GM21619 (cell line): ENCODE measurements at regions not wholly inside any gene's neighbourhood (a gene's known extent, or its start where the extent isn't known, plus 50 kb on each side); places are given as distances from the start of the nearest gene placed in this dataset.
"Not testable (repeated sequence)": the region's sequence is repeated elsewhere in the genome, so short reads cannot be mapped to it uniquely, and the experiment has no call there.

Experiments
- ATAC-seq: cut with Tn5 transposase; IDR thresholded peaks from one replicate; pipeline ENCODE4 v1.9.1; 2021; ENCODE audit not compliant: unreplicated experiment

DNA sequence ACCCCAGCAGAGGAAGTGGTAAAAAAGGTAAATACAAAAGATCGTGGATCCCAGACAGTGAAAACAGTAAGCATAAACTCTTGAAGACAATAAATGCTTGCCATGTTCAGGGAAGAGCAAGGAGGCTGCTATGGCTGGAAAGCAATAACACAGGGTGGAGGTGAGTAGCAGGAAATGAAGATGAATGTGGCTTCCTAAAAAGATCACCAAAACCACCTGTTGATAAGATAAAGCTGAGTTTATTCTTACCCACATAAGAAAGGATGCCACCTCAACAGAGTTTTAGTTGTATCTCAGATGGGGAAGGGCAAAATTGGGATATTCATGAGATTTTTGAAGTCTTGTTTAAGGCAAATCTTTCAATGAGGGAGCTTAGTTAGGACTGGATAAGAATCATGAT, 273.3 kb downstream of the MSX2 start:
- no peak for ATAC-seq

DNA sequence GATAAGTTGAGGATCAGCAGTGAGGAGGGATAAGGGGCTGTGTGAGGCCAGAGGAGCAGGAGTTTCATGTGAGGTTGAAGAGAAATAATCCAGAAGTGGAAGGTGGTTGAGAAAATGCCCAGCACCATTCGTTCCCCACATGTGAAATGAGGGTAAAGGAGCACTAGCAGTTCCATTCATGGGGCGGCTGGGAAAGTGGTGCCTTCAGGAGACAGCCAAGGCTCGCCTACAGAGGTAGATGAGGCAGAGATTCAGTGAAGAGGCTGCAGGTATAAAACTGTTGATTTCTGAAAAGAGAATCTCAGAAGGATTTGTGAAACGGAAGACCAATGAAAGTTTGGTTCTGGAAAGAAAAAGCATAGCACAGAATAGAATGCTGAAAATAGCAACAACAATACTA, 272.6 kb downstream of the MSX2 start:
- ATAC-seq: no peak

DNA sequence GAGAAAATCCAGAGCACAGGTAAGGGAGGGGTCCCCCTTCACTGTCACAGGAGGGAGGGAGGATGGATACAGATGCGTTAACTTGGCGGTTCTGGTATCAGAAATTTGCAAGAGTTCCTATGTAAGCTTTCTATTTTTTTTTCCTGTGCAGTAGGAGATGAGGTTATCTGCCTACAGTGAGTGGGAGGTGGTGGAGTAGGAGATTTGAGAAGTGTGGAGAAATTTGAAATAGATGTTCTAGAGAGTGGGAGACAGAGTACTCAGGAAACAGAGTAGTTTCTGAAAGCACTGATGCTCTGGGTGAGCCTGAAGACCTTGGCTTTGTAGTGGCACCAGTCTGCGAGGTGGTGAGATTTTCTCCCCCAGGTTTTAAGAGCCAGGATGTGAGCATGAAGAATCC, 271.4 kb downstream of the MSX2 start:
- no peak for ATAC-seq

DNA sequence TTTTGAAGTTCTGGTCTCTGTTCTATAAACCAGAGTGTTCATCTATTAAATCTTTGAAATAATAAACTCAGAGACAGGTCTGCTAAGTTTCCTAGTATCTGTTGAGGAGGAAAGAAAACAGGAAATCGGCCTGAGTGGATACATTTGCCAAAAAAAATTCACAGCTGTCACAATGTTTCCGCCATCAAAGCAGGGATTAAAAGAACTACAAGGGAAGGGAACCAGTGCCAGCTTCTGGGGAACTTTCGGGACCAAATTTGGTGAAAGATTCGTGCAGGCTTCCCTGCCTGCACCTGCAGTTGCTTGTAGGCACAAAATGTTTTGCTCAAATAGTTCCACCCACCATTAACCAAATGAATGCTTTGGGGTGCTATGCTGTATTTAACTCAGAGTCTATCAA, 267.5 kb downstream of the MSX2 start:
- no peak for ATAC-seq

DNA sequence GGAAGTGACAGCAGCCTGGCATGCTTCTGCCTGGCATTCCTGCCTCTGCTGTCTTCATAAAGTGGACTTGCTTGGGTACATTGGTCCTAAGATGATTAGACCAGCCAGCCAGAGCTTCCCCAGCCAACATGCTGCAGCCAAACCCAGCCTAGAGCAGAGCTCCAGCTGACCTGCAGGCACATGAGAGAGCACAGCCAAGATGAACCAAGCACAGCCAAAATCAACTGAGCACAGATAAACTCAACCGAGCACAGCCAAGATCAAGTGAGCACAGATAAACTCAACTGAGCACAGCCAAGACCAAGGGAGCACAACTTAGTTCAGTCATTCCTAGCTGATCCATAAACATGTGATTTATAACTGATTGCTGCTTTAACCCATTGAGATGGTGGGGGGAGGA, 266.5 kb downstream of the MSX2 start:
- no peak for ATAC-seq

DNA sequence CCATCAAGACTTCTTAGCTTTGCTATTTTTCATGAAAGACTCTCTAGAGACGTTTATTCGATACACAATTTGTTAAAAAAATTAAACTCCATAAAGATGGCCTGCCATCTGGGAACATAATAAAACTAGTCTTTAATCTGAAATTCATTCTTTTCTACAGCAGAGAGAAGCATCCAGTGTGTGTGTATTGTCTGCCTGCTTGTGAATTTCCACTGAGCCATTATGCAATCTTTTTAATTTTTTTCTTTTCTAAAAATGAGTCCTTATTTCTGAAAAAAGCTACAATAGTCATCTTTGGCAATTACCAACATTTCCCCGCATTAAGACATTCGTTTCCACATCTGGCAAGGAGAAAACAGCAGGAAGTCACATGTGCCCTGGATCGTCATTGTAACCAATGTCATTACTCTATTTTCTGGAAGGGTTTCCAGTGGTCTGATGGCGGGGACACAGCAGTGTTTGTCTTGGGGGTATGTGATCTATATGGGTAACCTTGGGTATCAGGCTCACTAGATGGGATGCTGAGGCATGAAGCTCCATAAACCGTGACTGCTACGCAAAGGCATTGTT, 263.1 kb downstream of the MSX2 start:
- no peak for ATAC-seq

DNA sequence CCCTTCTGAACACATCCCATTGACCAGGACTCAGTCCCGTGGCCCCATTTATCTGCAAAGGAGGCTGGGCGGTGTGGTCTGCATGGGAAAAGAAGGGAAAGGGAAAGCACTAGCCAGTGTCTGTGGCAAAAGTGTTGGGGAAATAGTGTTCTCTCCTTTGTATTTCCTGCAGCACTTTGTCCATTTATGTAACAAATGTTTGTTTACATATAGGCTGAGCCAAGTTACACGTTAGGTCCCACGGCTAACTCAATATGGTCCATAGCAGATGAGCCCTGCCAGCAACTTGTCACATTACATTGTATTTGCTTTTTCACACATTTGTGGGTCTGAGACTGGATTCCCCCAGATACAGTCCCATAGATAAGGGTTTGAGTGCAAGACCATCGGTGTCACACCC, 260.5 kb downstream of the MSX2 start:
- ATAC-seq: no peak

DNA sequence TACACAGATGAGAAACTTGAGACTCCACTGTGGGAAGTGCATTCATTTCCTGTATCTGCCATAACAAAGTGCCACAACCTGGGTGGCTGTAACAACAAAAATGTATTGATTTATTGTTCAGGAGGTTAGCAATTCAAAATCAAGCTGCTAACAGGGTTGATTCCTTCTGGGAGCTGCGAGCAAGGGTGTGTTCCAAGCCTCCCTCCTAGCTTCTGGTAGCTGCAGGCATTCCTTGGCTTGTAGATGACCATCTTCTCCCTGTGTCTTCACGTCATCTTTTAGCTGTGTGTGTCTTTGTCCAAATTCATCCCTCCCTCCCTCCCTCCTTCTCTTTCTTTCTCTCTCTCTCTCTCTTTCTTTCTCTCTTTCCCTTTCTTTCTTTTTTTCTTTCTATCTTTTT, 258.1 kb downstream of the MSX2 start:
- no peak for ATAC-seq

DNA sequence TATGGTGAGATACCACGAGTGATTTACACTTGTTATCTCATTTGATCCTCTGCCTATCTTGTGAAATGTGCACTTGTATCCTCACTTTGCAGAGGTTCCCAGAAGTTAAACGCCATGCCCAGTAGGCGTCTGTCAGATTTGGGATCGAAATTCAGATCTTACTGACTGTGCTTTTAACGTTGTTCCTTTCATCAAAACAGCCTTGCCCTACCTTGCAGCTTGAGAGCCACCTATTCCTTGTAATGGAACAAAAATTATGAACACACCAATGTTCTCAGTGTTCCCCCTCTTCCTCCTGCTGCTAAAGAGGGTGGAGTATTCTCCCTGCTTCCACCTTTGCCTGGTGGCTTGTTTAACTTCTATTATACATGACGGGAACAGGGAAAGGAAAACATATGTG, 257.0 kb downstream of the MSX2 start:
- ATAC-seq: no peak

DNA sequence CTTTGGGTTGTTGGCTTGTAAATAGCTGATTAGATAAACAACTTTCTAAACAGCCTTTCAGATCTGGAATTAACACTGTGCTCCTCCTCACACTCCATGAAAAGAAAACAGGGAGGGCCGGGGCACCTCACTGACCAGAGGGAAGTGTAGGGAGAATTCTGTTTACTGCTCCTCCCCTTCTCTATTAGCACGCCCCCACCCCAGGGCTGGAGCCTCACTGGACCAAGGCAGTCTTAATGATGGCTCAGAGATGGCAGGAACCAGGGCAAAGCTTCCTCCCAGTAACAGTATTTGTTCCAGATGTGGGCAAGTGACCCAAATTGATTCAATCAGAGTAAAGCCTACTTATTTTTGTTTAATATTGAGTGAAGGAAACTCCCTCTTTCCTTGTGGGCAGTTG, 256.6 kb downstream of the MSX2 start:
- no peak for ATAC-seq

DNA sequence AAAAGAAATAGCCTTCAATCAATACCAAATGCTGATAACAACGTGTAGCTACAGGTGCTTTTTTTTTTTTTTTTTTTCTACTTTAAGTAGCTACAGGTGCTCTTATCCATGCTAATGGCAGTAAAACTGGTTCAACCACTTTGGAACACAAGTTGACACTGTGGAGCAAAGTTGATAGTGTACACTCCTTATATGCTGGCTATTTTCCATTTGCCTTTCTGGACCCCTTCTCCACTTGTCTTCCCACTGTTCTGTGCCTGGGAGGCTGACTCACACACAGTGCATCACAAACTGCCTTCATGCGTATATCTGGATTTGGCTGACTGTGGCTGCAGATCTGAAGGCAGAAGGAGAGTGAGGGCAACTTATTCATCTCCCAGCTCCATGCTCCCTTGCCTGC, 247.9 kb downstream of the MSX2 start:
- ATAC-seq: no peak

DNA sequence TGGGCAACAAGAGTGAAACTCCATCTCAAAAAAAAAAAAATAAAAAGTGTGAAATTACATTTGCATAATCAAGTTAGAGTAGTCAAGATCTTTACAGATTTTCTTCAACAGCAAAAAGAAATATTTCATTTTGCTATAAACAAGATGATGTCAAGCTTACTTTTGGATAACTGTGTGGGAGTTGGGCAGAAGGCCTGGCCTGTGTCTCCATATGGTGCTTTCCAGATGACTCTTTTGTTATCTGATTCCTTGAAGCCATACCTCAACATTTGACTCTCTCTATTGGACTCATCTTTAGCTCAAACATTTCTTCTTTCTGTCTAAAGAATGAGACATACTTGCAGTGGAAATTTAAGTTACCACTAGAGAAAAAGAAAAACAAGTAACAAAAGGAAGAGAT, 246.8 kb downstream of the MSX2 start:
- no peak for ATAC-seq

DNA sequence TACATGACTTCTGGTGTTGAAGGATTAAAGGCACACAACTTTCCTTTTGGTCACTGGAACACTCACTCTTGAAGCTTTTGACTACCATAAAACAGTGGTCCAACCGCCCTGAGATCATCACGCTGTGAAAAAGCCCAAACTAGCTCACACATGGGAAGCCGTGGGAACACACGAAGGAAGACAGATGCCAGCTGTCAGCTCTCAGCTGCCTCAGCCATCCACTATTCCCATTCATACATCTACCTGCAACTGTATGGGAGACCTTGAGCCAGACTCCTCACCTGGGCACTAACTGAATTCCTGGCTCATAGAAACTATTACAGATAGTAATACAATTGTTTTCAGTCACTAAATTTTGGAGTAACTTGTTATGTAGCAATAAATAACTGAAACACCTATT, 246.1 kb downstream of the MSX2 start:
- ATAC-seq: no peak

DNA sequence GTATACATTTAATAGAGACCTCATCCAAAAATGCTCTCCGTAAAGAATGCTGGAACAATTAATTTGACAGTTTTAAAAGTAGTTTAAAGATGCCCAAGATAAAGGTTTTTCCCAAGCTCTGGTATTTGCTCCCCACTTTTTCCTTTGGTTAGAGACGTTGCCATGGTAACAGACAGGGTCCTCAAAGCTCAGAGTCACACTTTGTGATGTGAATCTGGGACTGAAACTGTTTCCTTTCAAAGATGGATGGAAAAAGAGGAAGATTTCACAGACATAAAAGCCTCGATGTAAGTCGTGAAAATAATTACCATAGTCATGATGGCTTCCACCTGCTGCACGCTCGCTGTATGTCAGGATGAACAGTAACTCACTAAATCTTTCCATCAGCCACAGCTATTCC, 229.5 kb downstream of the MSX2 start:
- no peak for ATAC-seq

DNA sequence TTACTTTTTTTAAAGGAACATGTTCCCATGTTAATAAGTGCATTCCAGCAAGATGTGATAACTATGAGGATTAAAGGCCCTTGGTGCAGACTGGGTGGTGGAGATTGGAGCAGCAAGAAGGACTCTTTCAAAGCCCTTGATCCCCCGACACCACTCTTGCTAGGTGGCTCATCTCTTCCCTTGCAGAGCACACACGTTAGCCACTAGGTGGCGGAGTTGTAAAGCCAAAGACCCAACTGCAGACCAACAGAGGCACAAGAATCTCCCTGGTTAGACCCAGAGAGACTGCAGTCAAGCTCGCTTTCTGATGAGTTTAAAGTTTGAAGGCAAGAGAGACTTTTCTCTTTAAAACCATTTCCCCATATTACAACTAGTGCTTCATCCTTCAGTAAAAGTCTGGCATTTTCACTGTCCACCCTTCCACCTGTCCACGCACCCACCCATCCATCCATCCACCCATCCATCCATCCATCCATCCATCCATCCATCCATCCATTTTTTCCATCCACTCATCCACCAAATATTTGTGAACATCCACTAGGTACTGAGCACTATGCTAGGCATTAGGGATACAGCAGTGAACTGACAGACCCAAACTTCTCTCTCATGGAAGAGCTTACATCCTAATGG, 226.9 kb downstream of the MSX2 start:
- ATAC-seq: peak; percentile 78

DNA sequence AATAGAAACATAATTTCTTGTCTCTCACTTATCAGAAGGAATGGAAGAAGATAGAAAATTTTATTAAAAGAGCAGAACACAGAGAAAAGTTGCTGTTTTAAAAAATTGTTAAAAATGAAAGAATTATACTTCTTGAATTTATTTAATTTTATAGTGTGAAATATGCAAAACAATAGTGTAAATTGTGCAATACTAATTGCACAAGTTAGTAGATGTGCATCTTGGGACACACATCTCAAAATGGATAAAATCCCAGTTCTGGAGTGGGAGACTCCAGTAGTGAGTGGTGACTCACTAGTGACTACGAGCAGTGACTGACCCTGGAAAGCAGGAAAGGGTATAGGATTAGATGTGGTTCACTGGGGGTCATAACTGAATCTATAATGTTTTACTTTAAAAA, 223.2 kb downstream of the MSX2 start:
- ATAC-seq: no peak

DNA sequence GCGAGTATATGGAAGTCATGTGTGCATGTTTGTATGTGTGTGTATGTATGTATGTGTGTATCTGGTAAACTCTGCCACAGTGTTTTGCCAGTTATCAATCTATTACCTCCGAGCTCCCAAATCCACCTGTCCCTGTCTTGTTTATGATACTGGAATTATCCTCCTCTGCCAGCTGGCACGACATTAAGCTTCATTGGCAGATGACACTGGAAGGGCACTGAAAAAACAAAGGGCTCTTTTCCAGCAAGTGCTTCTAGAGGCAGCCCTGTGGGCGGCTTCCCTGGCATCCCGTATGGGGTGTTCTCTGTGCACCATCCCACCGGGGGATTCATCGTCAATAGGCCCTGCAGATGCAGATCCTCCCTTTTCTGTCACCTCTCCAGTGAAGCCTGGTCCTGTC, 221.5 kb downstream of the MSX2 start:
- ATAC-seq: no peak

DNA sequence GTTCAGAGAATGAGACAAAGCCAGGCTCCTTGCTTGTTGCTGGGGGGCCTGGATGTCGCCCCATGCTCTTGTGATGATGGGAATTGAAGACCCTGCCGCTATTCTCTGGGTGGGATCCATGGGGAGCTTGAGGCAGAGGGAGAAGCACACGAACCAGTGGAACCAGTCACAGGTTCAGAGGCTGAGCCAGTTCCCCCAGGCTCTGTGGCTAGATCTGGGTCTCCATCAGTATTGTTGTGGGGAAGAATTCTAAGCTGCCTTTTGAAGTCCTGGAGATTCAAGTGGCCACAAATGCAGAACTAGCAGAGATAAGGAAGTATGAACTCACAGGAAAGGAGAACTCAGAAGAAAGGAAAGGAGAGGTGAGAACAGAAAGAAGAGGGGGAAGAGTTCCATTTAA, 219.4 kb downstream of the MSX2 start:
- ATAC-seq: no peak

DNA sequence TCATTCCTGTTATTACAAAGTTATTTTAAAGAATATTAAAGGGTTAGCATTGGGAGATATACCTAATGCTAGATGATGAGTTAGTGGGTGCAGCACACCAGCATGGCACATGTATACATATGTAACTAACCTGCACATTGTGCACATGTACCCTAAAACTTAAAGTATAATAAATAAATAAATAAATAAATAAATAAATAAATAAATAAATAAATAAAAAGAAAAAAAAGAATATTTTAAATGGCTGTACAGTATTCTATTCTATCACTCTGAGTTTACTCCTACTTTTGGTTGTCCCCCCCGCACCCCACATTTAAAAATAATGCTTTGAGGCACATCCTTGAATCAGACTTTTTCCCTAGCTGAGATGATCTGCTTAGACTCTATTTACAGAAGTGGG, 218.6 kb downstream of the MSX2 start:
- not testable (repeated sequence) for ATAC-seq

DNA sequence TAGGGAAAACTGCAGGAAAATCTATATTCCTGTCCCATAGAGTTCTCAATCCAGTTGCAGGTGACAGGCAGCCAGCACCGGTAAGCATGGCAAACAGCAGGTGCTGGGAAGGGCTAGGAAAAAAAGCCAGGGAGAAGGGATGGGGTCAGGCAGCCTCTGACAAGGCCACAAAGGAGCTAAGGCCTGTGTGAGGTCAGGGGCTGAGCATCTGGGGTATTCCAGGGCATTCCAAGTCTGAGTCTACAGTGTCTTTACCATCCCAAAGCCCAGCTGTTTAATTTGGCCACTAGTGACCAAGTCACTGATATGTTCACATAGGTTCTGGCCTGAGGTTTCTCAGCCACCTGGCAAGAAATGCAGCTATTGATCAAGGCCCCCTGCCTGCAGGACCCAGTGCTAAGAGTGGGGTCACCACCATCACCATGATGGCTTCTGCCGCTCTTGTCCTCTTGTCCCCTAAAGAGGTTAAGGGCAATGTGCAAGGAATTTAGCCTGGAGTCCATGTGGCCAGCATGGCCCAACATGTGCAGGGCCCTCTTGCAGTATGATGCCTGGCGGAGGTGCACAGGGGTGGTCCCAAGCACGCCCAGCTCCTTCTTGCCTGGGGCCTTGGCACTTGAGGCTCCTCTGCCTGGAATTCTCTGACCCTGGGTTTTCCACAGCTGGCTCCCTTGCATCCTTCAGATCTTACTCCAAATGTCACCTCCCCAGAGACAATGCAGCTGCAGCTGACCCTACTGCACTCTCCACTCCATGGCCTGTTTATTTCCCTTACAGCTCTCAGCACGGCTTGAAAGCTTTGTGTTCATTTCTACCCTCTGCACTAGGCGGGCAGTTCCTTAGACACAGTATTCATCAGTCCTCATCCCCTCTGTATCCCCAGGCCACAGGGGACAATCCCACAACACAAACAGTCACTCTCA, 213.1 kb downstream of the MSX2 start:
- ATAC-seq: no peak

DNA sequence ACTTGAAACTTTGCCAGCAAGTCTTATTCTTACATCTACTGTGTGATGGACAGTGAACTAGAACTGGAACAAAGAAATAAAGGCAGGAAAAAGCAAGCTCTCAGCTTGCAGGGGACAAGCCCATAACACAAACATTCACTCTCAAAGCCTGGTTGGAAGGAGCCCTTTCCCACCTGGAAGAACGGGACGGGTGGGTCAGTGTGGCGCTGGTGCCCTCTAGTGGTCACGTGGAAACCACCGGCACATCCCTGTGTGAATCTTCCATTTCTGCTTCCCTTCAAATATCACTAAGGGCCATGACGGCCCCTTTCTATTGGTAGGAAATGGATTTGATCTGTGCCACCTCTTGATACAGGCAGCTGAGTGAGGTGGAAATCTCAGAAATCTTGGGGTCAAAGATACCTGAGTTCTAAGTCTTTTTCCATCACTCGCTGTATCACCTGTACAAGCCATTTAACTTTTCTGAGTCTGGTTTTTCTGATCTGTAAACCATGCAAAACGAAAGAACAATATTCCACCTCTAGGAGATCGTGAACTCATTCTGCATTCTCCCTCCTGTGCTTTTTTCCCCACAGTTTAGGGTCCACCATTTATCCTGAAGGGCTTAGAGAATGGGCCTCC, 211.6 kb downstream of the MSX2 start:
- ATAC-seq: peak; percentile 54

DNA sequence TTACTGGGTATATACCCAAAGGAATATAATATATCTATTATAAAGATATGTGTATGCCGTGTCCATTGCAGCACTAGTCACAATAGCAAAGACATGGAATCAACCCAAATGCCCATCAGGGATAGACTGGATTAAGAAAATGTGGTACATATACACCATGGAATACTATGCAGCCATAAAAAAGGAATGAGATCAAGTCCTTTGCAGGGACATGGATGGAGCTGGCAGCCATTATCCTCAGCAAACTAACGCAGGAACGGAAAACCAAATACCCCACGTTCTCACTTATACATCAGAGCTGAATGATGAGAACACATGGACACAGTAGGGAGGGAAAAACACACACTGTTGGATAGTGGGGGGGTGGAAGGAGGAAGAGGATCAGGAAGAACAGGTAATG, 206.7 kb downstream of the MSX2 start:
- not testable (repeated sequence) for ATAC-seq
